Neuronal stem cell (in vitro differentiated cells): ENCODE measurements at regions not wholly inside any gene's neighbourhood (a gene's known extent, or its start where the extent isn't known, plus 50 kb on each side); places are given as distances from the start of the nearest gene placed in this dataset.

ENCODE experiments used
- DNase-seq: peaks from one replicate; pipeline ENCODE4 v3.0.0-alpha.2; 2013; ENCODE audit warnings: low spot score
- H2AFZ ChIP-seq: one replicate; pipeline ENCODE4 v1.6.1; 2013; ENCODE audit warnings: mild to moderate bottlenecking, low read length, inconsistent platforms
- H2AK5ac ChIP-seq: 2 replicates; pipeline ENCODE4 v1.6.1; 2013; ENCODE audit warnings: low read depth, mild to moderate bottlenecking, inconsistent platforms, low read length, moderate library complexity, mixed read lengths
- H2BK120ac ChIP-seq: 2 replicates; pipeline ENCODE4 v1.6.1; 2013; ENCODE audit warnings: low read depth, mild to moderate bottlenecking, inconsistent platforms, low read length, moderate library complexity, mixed read lengths
- H2BK12ac ChIP-seq: one replicate; pipeline ENCODE4 v1.6.1; 2013; ENCODE audit warnings: low read length, inconsistent platforms
- H2BK15ac ChIP-seq: 2 replicates; pipeline ENCODE4 v1.6.1; 2013; ENCODE audit warnings: mild to moderate bottlenecking, low read length, inconsistent platforms, mixed read lengths
- H2BK5ac ChIP-seq: one replicate; pipeline ENCODE4 v1.6.1; 2013; ENCODE audit warnings: inconsistent platforms, mild to moderate bottlenecking, low read length, moderate library complexity
- H3K14ac ChIP-seq: one replicate; pipeline ENCODE4 v1.6.1; 2013; ENCODE audit warnings: low read length, inconsistent platforms
- H3K18ac ChIP-seq: 2 replicates; pipeline ENCODE4 v1.6.1; 2013; ENCODE audit warnings: low read length, inconsistent platforms
- H3K23ac ChIP-seq: 2 replicates; pipeline ENCODE4 v1.6.1; 2013; ENCODE audit warnings: low read depth, mild to moderate bottlenecking, mixed read lengths, low read length, inconsistent platforms; ENCODE audit not compliant: poor library complexity
- H3K27ac ChIP-seq: replicated peaks from 3 replicates; pipeline ENCODE4 v1.5.1; 2013; ENCODE audit warnings: low read length, inconsistent platforms
- H3K27me3 ChIP-seq, 3 experiments: 2 replicates each; pipeline ENCODE4 v1.6.1; 2013; ENCODE audit warnings: low read length in 3 of 3, mild to moderate bottlenecking in 2 of 3, inconsistent platforms in 1 of 3, low read depth in 1 of 3, mixed read lengths in 1 of 3, moderate library complexity in 1 of 3; ENCODE audit not compliant: control insufficient read depth in 3 of 3, insufficient read depth in 3 of 3
- H3K36me3 ChIP-seq, 2 donors: replicated peaks in 1 of 2; 2 replicates each; pipeline ENCODE4 v1.6.1; 2013; ENCODE audit warnings: low read length in 2 of 2; ENCODE audit not compliant: control insufficient read depth in 2 of 2, insufficient read depth in 2 of 2
- H3K4ac ChIP-seq: 2 replicates; pipeline ENCODE4 v1.6.1; 2013; ENCODE audit warnings: inconsistent platforms, mild to moderate bottlenecking, low read length, moderate library complexity
- H3K4me1 ChIP-seq, 2 donors: 1 replicate in 1 of 2; 2 replicates in 1 of 2; pipeline ENCODE4 v1.6.1; 2013; ENCODE audit warnings: low read length in 2 of 2, low read depth in 1 of 2; ENCODE audit not compliant: control insufficient read depth in 2 of 2, insufficient read depth in 1 of 2
- H3K4me2 ChIP-seq: one replicate; pipeline ENCODE4 v1.6.1; 2013; ENCODE audit warnings: mild to moderate bottlenecking, low read length, inconsistent platforms; ENCODE audit not compliant: insufficient read depth, poor library complexity, severe bottlenecking
- H3K4me3 ChIP-seq, 2 donors: 2 replicates each; pipeline ENCODE4 v1.5.1; 2013; ENCODE audit warnings: low read length in 2 of 2, mild to moderate bottlenecking in 2 of 2, inconsistent platforms in 1 of 2, moderate library complexity in 1 of 2
- H3K79me1 ChIP-seq: one replicate; pipeline ENCODE4 v1.6.1; 2013; ENCODE audit warnings: low read depth, mild to moderate bottlenecking, inconsistent platforms, low read length, moderate library complexity
- H3K9ac ChIP-seq: one replicate; pipeline ENCODE4 v1.6.1; 2013; ENCODE audit warnings: mild to moderate bottlenecking, low read depth, low read length, inconsistent platforms; ENCODE audit not compliant: poor library complexity
- H3K9me3 ChIP-seq, 2 donors: replicated peaks in 1 of 2; 2 replicates each; pipeline versions ENCODE3 to v1.6.1; 2013; ENCODE audit warnings: low read length in 2 of 2, mild to moderate bottlenecking in 2 of 2, inconsistent platforms in 1 of 2, low read depth in 1 of 2, mixed read lengths in 1 of 2, moderate library complexity in 1 of 2; ENCODE audit not compliant: control insufficient read depth in 2 of 2, insufficient read depth in 1 of 2
- H4K8ac ChIP-seq: one replicate; pipeline ENCODE4 v1.6.1; 2013; ENCODE audit warnings: low read depth, mild to moderate bottlenecking, inconsistent platforms, low read length, moderate library complexity
- H4K91ac ChIP-seq: one replicate; pipeline ENCODE4 v1.6.1; 2013; ENCODE audit warnings: low read length, low read depth, mild to moderate bottlenecking, inconsistent platforms; ENCODE audit not compliant: poor library complexity
- WGBS, 2 donors: extraction: QIAGEN DNeasy Blood & Tissue Kit; methylation state at CpG; one replicate each; pipeline ENCODE4 v1.1.7; 2013; ENCODE audit warnings: missing lambda C conversion rate in 2 of 2, mixed read lengths in 1 of 2; ENCODE audit not compliant: insufficient read length in 2 of 2, insufficient replicate concordance in 1 of 2; ENCODE audit errors: extremely low coverage in 2 of 2; 5-methylcytosine and 5-hydroxymethylcytosine counted together

GRCh38 chr14:101241807-101242278 is 319.5 kb upstream of the DIO3 start:
- H2BK15ac ChIP-seq: no peak overlapping the region
- H3K9me3 ChIP-seq: peaks cover 4 to 12% of the 10 kb centered on the region in 2 donors
- DNase-seq: no peak
- H4K91ac ChIP-seq: no peak overlapping the region
- H3K9ac ChIP-seq: no peak overlapping the region
- H2BK12ac ChIP-seq: peak overlapping the region; percentile 89
- peak overlapping the region; percentile 62 for H2AFZ ChIP-seq
- H3K79me1 ChIP-seq: no peaks in the 10 kb centered on the region
- no peaks in the 10 kb centered on the region for H3K27me3 ChIP-seq
- no peak overlapping the region for H2BK5ac ChIP-seq
- H3K4me2 ChIP-seq: no peak overlapping the region
- no peak overlapping the region for H3K27ac ChIP-seq
- H2AK5ac ChIP-seq: peak overlapping the region; percentile 44
- H3K36me3 ChIP-seq: no peaks in the 10 kb centered on the region
- H2BK120ac ChIP-seq: no peak overlapping the region
- no peak overlapping the region for H4K8ac ChIP-seq
- no peak overlapping the region for H3K23ac ChIP-seq
- no CpG with 5 or more reads among the region's 10 CpGs for WGBS, 2 donors
- peak overlapping the region; percentile 81 for H3K18ac ChIP-seq
- H3K4me1 ChIP-seq: peaks cover 6% of the 10 kb centered on the region in 2 donors
- no peak overlapping the region for H3K4ac ChIP-seq
- no peak overlapping the region for H3K4me3 ChIP-seq
- H3K14ac ChIP-seq: no peak overlapping the region

GRCh38 chr14:101242442-101243385 is 318.6 kb upstream of the DIO3 start:
- Histone ChIP-seq H3K9me3 (peaks cover 6 to 12% of the 10 kb centered on the region in 2 donors), H3K14ac (no peak overlapping the region), H3K4me3 (no peak overlapping the region), H2BK120ac (no peak overlapping the region), H3K23ac (no peak overlapping the region), H3K27me3 (no peaks in the 10 kb centered on the region), H4K8ac (no peak overlapping the region), H3K18ac (no peak overlapping the region), H3K36me3 (no peaks in the 10 kb centered on the region), H3K4ac (no peak overlapping the region), H2BK5ac (peak overlapping the region; percentile 6), H2BK12ac (no peak overlapping the region), H4K91ac (no peak overlapping the region), H3K27ac (no peak overlapping the region), H3K9ac (no peak overlapping the region), H2BK15ac (no peak overlapping the region), H2AK5ac (peak overlapping the region; percentile 60), H3K4me2 (no peak overlapping the region), H2AFZ (no peak overlapping the region), H3K4me1 (peaks cover 6% of the 10 kb centered on the region in 2 donors), H3K79me1 (no peaks in the 10 kb centered on the region)
- DNase-seq: no peak
- WGBS, 2 donors: no CpG with 5 or more reads among the region's 22 CpGs

GRCh38 chr14:101243587-101244338 is 317.5 kb upstream of the DIO3 start:
- Histone ChIP-seq H2BK15ac (no peak overlapping the region), H4K8ac (no peak overlapping the region), H3K23ac (no peak overlapping the region), H3K14ac (no peak overlapping the region), H3K4me1 (peaks cover 6% of the 10 kb centered on the region in 2 donors), H3K18ac (no peak overlapping the region), H4K91ac (no peak overlapping the region), H2BK120ac (no peak overlapping the region), H3K27me3 (no peaks in the 10 kb centered on the region), H2AFZ (no peak overlapping the region), H2BK12ac (no peak overlapping the region), H3K4me3 (no peak overlapping the region), H3K36me3 (no peaks in the 10 kb centered on the region), H3K9ac (no peak overlapping the region), H3K9me3 (peaks cover 6 to 12% of the 10 kb centered on the region in 2 donors), H3K4me2 (no peak overlapping the region), H2AK5ac (no peak overlapping the region), H2BK5ac (no peak overlapping the region), H3K4ac (no peak overlapping the region), H3K79me1 (no peaks in the 10 kb centered on the region), H3K27ac (no peak overlapping the region)
- WGBS, 2 donors: no CpG with 5 or more reads among the region's 19 CpGs
- no peak for DNase-seq
